SU-DHL-6 (cell line): ENCODE measurements at regions not wholly inside any gene's neighbourhood (a gene's known extent, or its start where the extent isn't known, plus 50 kb on each side); places are given as distances from the start of the nearest gene placed in this dataset.

Experiments used
- CTCF ChIP-seq: fragments of 200-600 bp; sonication (generic); IDR thresholded peaks from one replicate; pipeline ENCODE4 v1.5.1; 2017; ENCODE audit warnings: antibody characterized with exemption, mild to moderate bottlenecking, low read length, moderate library complexity; ENCODE audit not compliant: insufficient read depth, poor library complexity, severe bottlenecking
- EZH2phosphoT487 ChIP-seq: fragments of 200-600 bp; sonication (generic), shearing (Covaris generic); conservative IDR thresholded peaks from 2 replicates; pipeline ENCODE4 v1.6.1; 2018; ENCODE audit warnings: mild to moderate bottlenecking, antibody characterized with exemption, low read length, moderate library complexity, mixed read lengths

- TF ChIP-seq CTCF (no peak), EZH2phosphoT487 (no peak)
Observed at GRCh38 chr12:102708108-102708507, 208.9 kb downstream of the PAH start.
